ENCODE measurements at regions not wholly inside any gene's neighbourhood (a gene's known extent, or its start where the extent isn't known, plus 50 kb on each side); places are given as distances from the start of the nearest gene placed in this dataset.

DNA sequence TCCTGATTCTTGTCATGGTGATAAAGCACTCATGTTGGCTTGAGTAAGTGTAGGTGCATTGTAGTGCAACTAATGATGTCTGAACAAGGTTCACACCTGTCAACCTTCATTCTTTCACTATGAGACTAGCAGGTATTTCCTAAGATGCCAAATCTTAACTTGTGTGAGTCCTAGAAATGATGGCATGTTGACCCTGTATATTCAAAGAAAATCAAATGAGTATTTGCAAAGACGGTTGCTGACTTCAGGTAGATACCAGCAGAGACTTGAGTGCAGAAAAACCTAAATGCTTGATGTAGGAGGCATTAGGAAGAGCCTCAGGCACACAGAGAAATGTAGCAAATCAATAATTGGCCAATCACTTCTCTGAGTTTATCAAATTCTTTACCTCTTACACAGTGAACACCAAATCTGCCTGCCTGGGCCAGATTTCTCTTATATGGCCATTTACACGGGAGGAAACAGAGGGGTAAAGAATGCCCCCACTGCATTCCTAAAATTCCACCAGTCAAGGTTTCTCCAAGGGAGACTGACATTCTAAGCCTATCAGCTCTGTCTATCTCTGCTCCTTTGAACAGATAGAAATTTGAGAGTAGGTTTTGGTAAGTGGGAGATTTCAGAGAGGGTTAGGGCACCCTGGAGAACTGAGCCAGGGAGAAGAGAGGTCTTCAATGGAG is 488.6 kb upstream of the WWC1 start:
- no peak for DNase-seq

DNA sequence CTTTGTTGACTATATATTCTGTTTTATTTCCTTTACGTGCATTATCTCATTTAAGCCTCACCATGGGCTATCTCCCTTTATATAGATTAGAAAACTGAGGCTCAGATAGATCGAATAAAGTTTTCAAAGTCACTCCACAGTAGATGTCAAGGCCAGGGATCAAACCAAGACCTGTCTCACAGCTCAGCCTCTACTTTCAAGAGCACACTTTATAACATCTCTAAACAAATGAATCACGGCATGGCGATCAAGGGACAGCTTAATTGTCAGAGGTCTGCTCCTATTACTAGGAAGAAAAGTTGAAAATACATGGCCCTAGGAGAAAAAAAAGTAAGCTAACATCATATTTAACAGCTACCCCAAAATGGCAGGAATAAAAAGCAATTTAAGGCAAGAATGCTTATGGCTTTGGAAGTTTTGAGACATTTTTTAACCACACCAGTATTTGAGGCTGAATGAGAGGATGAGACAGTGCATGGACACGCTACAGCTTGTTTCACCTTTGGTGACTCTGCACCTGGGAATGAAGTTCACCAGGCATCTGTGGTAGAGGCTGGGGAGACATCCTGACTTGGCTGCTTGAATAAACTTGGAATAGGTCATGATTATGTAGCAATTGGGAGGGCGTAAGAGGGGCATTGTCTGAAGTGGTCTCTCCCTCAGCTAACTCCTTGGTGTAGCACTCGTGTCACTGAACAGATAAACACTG is 486.8 kb upstream of the WWC1 start:
- no peak for DNase-seq

DNA sequence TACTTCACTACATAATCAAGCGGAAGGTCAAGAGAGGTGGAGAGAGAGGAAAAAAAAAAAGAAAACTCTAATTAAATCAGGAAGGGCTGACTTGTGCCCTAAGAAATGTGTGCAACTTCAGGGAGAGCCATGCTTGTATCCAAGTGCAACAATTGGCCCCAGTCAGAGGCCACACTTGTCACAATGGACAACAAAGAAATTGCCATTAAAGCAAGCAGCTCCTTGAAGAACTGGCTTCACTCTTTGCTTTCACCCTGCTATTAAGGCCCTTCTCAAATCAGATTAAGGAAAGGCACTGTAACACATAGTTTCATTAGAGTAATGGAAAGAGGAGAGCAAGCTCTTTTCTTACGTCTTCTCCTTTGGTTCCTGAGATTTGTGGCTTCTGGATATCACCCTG is 480.9 kb upstream of the WWC1 start:
- DNase-seq, result no peak

DNA sequence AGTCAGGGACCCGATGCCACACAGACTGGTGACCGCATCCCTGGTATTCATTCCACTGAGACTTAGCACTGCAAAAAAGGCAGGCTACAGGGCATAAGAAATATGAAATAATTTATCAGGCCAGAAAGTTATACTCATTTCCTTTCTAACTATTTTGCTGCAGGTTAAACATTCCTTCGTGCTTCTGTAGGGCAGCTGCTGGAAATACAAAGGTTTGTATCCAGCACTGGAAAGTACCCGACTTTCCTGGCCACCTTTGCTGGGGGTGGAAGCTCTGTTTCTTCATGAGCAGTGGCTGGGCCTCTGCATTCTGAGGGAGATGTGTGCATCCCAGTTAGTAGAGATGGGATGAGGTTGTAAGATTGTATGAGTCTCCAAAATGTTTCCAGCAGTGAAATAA is 478.6 kb upstream of the WWC1 start:
- no peak for DNase-seq

DNA sequence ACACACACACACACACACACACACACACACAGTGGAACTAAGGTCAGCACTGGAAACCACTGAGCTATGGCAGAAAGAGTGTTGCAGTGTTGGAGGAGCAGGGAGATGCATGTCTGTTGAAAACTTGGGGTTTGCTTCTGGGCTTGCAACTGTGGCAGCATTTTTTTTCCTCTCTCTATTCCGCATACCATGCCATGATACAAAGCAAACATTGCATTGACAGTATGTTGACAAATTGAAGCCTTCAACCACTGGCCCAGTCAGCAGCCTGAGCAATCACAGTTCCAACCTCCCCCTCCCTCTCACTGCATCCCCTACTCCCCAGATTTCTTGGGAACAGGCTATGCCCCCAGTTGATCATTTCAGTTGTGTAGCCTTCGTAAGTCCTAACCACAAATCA is 478.1 kb upstream of the WWC1 start:
- DNase-seq, result no peak

DNA sequence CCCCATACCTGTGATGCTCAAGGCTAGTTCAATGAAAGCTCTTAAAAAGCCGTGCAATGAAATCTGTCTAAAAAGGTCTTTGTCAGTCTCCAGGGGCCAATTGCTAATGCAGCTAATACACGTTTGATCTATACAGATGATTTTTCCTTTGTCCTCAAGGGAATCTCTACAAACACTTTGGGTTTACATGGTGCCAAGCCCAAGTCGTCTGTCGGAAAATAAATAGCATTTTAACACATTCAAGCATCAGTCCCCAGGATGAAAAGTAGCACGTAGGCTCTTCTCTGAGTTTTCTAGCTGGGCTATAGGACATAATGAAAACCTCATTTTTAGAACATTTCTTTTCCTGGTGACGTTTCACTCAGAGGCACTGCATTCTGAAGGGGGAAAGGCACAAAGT is 477.4 kb upstream of the WWC1 start:
- DNase-seq, result no peak

DNA sequence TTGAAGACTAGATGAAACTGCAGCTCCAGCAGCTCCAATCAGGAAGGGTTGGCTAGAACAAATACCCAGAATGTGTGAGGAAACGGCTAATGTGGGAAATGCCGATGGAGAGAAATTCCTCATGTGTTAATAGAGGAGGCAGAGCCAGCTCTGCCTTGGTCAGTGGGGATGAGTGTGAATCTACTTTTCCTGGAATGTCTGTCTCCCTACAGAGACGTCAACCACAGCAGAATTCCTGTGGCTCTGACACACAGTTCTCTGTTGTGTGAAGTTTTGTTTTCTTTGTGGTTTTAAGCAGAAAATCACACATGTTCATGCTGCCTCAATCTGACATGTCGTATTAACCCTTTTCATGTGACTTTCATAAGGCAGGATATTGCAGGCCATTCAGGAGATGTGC is 476.6 kb upstream of the WWC1 start:
- no peak for DNase-seq

DNA sequence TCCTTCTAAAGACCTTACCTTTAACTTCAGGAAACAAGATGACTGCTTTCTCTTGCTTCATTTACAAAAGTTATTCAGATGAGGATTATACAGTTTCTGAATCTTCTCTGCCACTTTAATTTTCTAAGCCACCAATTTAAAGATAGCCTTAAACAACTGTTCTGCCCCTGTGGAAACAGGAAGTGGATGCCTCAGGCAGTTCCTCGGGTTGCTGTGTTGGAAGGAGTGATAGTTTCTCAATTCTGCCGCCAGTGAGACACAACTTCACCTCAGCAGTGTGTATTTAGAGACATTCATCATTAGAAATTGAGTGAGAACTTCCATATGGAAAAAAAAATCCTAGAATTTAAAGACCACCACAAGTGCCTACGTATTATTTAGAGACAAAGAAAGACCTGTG is 475.1 kb upstream of the WWC1 start:
- DNase-seq, result no peak

DNA sequence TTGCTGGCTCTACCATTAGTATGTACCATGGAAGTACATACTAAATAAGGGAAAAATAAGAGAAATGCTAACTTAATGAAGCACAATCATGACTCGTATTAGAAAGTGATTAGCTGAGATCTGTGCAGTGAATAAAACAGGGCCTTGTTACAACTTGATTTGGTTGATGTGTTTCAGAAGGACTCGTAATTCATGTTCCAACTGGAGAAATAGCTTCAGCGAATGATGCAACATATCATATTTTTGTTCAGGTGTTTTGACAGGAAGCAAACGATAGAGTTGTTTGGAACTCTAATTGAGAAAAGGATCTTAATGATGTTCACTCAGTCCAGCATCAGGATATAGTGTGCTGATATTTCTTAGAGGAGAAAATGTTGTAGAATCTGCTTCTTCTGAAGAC is 474.6 kb upstream of the WWC1 start:
- DNase-seq, result no peak

DNA sequence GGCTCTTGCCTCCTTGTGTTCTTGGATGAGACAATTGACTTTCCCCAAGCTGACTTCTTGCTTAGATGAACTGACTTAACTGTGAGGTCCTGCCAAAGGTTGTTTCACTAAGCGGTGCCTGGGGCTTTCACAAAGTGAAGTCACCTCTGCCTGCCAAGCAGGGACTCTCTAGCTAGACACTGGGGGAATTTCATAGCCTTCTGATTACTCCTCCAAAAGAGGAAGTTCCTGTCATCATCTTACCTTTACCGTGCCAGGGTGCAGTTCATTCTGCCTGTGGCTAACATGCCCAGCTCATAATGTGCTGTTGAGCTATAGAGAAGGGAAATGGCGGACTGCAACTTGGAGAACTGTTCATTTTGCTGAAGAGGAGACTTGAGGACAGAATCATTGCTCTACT is 472.0 kb upstream of the WWC1 start:
- no peak for DNase-seq

DNA sequence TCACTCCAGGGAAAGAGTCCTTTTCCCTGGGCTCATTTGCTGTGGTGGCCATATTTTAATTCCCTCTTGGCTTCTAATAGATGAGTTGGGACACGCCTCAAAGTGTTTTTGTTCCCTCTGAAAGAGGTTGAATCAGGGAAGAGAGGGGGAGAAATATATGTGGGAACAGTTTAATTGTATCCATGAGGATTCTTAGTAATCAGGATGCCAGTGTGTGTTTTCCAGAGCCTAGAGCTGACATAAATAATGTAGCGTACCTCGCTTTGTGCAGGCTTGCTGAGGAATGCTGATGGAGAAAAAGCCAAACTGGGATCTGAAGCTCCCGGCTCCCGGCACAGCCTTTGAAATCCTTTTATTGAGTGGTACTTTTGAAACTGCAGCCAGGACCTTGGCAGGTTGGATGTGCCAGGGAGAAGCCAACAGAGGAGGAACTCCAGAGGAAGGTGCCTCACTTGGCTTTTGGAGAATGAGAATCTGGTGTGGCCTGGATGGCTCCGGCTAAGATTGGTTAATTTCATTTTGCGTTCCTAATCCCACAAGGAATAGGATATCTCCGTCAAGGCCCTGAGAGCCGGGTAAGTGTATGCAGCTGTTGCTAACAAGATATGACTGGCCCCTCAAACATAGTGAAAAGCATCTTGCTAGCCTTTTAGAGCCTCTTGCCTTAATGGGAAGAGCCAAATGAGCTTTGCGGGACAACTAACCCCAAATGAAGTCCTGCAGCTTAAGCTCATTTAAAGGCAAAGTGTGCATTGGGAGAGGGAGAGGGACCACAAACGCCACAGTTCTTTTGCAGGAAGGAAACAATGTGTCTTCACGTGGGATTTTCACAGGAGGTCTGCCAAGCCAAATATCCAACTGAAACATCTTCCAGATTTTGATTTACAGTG is 471.1 kb upstream of the WWC1 start:
- DNase-seq, result peak in 1 of 2 experiments; percentile 54

DNA sequence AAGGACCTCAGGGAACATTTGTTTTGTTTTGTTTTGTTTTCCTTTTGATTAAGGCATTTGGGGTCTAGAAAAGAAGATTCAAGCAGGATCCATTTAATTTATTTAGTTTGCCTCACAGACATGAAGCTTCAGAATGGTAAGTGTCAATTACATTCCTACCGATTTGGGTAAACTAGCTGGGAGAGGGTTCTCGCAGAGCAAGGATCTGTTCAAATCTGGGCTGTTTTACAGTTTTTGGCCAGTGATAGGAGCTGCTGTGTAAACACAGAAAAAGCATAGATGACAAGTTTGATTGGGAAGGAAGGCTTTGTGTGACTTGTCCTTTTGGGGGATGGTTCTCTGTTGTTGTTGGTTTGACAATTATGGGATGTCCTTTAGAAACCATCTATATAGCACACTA is 470.3 kb upstream of the WWC1 start:
- DNase-seq, result no peak

DNA sequence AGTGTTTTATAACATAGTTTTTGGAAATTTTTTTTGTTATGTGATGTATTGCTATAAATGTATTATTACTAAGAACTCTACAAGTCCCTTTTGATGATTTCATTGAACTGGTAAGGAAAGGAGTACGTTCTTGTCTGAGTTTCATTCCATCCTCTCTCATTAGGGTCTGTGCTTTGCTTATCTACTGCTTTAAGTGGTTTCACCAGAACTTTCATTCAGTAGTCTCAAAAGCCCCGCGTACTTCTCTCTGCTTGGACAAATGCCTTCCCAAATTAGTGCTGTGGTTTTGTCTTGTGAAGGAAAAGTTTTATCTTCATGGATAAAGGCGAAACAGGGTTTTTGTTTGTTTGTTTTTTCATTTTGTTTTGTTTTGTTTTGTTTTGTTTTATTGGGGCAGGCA is 469.8 kb upstream of the WWC1 start:
- DNase-seq, result no peak

DNA sequence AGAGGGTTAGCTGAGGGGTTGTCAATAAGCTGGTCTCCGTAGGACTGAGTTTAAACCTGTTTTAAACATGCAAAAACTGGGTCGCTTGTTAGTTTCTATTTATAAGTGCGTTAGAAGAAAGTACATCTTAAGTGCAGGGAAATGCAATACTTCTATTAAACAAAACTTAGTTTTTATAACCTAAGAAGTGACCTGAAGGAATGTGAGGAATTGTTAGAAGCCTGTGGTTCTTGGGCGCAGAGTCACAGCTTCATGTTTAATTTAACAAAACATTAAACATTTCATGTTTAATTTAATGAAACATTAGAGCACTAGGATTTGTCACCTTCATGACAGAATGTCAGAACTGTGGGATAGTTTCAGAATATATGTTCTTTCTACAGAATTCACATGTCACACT is 469.2 kb upstream of the WWC1 start:
- DNase-seq, result no peak

DNA sequence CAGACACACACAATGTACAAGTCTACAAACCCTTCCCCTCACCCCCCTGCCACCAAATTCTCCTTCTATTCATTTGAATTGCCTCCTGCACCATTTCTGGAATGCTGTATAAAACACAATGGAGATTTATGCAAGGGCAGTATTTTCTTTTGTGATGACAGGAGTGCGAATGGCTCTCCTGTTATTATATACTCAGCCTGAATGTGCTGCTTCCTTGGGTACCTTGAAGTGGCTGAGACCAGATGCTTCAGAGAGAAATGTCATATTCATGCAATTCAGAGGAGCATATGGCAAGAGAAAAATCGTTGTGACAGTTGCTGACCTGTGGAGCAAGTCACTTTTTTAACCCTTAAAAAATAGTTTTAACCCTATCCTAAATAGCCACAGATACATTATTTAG is 468.0 kb upstream of the WWC1 start:
- DNase-seq, result peak in 1 of 2 experiments; percentile 45

DNA sequence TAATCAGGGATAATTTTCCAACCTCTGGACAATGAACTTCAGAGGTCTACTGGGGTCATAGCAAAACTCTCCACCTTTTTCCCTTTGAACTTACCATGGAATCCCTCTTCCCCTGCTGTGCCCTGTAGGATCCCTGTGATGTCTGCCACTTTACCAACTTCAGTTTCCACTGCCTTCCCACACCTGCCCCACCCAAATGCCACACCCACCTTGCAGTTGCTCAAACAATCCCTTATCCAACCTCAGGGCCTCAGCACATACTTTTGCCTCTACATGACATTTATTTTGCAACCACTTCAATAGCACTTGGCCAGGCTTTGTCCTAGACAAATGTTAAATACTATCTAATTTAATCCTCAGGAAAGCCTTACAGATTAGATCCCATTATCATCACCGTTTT is 463.7 kb upstream of the WWC1 start:
- no peak for DNase-seq

DNA sequence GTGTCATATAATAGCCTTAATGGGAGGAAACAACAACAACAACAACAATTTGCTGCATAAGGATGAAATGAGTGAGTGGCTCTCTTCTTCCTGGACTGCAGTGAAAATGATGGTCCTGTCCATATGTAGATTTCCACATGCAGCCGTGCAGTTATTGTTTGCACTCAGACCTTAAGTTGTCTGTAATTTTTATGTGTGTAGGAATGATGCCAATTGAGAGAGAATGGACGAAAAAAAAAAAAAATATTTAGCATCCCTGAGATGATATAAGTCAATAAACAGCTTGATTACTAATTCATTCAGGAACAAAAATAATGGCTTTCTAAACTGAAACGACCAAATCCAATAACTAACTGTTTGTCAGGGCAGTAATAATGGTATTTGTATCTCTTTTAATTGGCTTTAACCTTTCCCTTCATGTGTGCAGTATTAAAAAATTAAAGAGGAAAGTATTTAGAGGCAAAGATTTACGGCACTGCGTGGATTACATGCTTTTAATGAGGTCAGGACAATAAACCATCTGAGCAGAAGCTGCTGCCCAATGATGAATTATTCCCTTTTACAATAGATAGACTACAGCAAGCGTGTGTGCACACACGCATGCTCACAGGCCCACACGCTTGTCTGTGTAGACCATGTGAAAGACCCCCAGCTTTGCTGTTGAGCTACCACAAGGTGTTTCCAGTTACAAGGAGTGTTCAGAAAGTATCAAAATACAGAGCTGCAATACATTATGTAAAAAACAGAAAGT is 459.5 kb upstream of the WWC1 start:
- DNase-seq, result no peak

DNA sequence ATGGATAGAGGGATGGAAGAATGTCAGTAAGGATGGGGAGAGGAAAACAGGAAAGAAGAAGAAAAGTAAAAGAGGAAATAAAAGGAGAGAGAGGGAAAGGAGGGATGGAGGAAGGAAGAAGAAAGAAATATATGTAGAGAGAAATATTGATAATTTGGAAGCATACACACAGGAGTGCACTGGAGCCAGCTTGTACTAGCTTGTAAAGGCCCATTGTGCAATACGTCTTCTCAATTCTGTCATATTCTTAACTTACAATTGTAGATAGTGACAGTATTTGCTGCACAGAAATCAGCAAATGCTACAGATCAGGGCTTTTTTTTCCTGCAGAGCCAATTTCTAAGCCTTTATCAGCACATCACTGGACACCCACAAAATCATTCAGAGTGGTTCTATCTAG is 458.8 kb upstream of the WWC1 start:
- no peak for DNase-seq

DNA sequence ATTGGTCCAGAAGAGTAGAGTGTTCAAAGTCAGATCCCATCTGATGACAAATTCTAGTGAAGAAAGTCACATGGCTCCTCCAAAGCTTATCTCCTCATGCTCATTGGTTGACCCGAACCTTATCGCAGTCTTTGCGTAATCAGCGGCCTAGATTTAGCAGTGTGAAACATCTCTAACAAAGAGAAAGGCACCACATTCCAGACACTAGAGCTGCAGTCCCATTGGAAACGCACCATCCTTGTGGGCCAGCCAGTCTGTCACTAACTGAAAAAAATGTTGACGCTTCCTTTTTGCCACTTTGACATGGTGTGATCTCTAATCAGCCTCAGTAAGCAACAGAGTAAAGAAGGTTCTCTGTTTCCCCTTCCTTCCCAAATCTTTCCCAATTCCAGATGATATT is 458.0 kb upstream of the WWC1 start:
- no peak for DNase-seq

DNA sequence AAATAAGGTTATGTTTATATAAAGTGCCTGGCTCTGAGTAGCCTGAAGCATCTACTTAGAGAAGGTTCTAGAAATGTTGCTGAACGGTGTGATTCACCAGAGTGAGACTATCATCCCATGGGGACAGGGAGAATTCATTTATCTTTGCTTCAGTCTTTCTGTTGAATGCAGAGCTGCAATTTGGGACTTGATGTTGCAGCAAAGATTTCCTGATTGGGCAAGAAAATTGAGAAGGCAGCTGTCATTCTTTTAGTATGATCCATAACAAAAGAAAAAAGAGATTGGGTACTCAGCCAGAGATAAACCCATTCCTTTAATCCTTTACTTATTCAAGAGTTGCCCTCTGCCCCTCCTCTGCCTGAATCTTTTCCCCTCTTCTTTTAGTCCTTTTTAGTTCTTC is 456.3 kb upstream of the WWC1 start:
- DNase-seq, result no peak

DNA sequence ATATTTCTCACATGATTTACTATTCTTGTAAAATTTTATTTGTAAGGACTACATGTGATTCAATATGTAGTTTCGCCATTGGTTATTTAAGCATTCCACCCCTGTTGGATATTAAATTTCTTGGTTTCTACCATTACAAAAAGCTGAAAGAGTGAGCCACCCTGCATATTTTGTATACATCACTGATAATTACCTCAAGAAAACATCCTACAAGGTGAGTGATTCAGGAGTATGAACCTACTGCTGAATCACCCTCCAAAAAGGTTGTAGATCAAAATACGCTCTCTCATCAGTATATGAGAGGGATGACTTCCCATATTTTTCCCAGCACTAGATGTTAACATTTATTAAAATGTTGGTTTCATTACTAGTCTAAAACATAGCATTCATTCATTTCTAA is 454.3 kb upstream of the WWC1 start:
- DNase-seq, result no peak

DNA sequence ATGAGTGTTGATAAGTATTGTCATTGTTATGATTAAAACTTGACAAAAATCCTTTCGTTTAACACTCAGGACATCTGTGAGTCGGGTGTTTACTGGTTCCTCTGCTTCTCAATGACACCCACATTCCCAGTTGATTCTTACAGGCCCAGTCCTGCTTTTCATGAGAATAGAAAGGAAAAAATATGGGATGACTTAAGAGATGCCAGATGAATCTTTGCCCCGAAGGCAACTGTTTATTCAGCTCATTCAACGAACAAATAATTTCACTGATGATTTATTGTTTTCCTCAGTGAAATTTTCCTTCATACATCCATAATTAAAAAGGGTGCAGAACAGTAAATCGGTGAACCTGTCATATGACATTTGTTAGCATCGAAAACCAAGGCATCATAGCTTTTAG is 452.4 kb upstream of the WWC1 start:
- no peak for DNase-seq

DNA sequence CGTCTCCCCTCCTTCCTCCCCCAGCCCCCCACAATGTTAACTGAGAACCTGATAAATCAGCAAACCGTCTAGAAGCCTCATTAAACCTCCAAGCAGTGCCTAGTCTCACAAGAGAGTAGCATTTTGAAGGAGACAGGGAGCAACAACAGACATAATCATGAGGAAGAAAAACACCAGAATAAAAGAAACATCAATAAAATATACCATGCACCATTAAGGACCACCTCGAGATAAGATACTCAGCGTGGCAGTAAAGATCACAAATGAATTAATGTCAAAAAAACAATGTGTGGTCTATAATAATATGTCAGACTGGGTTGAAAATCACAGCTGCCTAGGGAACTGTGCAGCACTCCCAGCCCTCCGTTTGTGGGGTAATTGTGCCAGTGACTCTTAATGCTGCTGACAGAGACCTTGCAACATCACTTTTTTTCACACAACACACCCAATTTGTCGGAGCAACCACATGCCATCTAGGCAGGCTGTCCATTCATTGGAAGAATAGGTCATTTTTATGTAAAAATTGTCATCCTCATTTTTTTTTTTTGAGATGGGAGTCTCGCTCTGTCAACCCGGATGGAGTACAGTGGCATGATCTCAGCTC is 450.8 kb upstream of the WWC1 start:
- DNase-seq, result no peak

Data from NCI-H524 (cell line).